Right cardiac atrium (tissue), 5 donors: ENCODE measurements at regions not wholly inside any gene's neighbourhood (a gene's known extent, or its start where the extent isn't known, plus 50 kb on each side); places are given as distances from the start of the nearest gene placed in this dataset.

Experiments
- ATAC-seq, 2 donors: fragments of 200-7000 bp; cut with Tn5 transposase; one replicate each; pipeline versions ENCODE4 v1.8.0 to v1.9.1; 2020; ENCODE audit warnings: moderate library complexity in 2 of 2, mild to moderate bottlenecking in 1 of 2
- DNase-seq, 3 donors: peaks; one replicate each; pipeline ENCODE4 v3.0.0-alpha.2; 2020
- H3K27ac ChIP-seq: one replicate; pipeline ENCODE4 v1.5.1; 2013; ENCODE audit warnings: mild to moderate bottlenecking, low read length, control low read depth, moderate library complexity
- H3K27me3 ChIP-seq: one replicate; pipeline ENCODE4 v1.6.1; 2013; ENCODE audit not compliant: control insufficient read depth, insufficient read depth
- H3K4me1 ChIP-seq: one replicate; pipeline ENCODE4 v1.6.1; 2013; ENCODE audit warnings: low read length; ENCODE audit not compliant: control insufficient read depth, insufficient read depth
- H3K4me3 ChIP-seq: one replicate; pipeline ENCODE4 v1.5.1; 2013; ENCODE audit warnings: low read length, control low read depth
- H3K9me3 ChIP-seq: one replicate; pipeline ENCODE4 v1.6.1; 2013; ENCODE audit warnings: low read length; ENCODE audit not compliant: control insufficient read depth
- WGBS: extraction: QIAGEN DNeasy Blood & Tissue Kit; methylation state at CpG from one replicate; pipeline ENCODE4 v1.1.7; 2013; 5-methylcytosine and 5-hydroxymethylcytosine counted together
- intact Hi-C, 4 donors: fragments of 100-400 bp; cut with DNase I; formaldehyde crosslinking; loops; one replicate each; pipeline versions ENCODE4 v1.11.0 to v1.14.0; 2022 to 2023
- donor health status: healthy with polysubstance abuse.
- donor health status: DM: no; HTN: yes; CAD: no.
- donor health status: DM: no; HTN: no; CAD: no.
- donor health status: DM: no; HTN: yes; CAD: no; lungs with severe emphysema.
- donor health status: DM: yes; HTN: yes; CAD: no.

DNA sequence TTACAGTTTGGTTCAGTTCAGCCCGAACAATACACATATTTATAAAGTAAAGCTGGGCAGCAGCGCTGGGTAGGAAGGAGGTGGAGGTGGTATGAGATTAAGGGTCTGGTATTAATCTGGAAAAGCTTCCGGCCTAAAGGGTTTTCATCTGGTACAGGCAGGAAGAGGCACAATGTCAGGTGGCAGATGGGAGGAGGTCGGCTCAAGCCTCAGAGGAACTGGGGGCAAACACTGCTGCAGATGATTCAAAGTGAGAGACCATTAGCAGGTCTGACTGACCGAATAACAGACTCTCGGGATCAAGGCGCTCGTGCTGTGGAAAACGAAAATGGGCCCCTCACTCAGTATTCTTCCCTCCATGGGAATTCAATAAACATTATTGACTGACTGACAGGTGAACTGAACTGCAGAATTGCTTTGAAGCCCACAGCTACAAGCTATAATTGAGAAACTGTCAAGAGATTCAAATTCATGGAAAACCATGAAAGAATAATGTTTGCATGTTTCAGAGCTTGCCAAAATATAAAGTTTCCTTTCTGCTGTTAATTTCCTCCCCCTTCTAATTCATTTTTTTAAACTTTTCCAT is 75.3 kb downstream of the TMEM167A start:
- Histone ChIP-seq H3K27me3 (no peaks in the 10 kb centered on the region), H3K9me3 (no peaks in the 10 kb centered on the region), H3K4me1 (no peaks in the 10 kb centered on the region), H3K27ac (no peak overlapping the region), H3K4me3 (no peak overlapping the region)
- 72% methylated on average over 9 of the region's 9 CpGs for WGBS
- no peak for ATAC-seq
- intact Hi-C loops = no loop called here
- DNase-seq = no peak

DNA sequence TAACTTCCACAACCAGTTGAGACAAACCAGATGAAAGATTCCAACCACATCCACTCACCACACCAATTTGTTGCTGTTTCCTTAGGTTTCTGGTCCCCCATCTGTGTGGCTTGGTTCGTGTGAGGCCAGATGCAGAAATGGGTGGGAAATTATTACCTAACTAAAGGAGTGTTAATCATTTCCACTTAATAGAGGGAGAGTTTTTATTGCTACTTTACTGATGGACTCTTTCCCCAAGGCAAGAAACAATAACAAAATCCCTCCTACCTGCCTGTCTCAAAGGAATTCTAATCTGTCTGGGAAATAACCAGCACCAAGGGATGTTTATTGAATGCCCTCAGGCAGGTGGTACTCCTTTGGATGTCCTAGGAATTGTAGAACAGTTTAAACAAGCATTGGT is 76.3 kb downstream of the TMEM167A start:
- no peak for DNase-seq
- Histone ChIP-seq H3K4me1 (no peaks in the 10 kb centered on the region), H3K27ac (no peak overlapping the region), H3K9me3 (no peaks in the 10 kb centered on the region), H3K4me3 (no peak overlapping the region), H3K27me3 (no peaks in the 10 kb centered on the region)
- intact Hi-C loops = no loop called here
- 82% methylated on average over 1 of the region's 1 CpG for WGBS
- no peak for ATAC-seq

DNA sequence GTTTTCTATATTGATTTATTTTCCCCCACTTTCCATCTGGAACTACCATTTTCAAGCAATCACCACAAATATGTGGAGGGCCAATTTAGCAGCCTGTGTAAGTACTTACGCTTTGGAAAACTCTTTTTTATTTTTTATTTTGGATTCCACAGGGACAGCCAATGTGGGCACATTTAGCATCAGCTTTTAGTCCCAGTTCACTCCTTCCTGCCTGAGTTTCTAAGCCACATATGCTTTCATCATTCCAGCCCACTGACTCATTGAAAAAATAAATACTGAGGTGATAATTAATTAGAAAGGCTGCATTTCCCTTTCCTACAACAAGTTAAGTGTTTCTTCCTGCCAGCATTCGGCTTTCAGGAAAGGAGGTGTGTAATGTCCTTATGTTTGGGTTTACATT is 76.8 kb downstream of the TMEM167A start:
- DNase-seq (no peak), ATAC-seq (no peak)
- 69% methylated on average over 2 of the region's 2 CpGs for WGBS
- Histone ChIP-seq H3K27me3 (no peaks in the 10 kb centered on the region), H3K4me1 (no peaks in the 10 kb centered on the region), H3K27ac (no peak overlapping the region), H3K9me3 (no peaks in the 10 kb centered on the region), H3K4me3 (no peak overlapping the region)
- intact Hi-C loops = no loop called here

DNA sequence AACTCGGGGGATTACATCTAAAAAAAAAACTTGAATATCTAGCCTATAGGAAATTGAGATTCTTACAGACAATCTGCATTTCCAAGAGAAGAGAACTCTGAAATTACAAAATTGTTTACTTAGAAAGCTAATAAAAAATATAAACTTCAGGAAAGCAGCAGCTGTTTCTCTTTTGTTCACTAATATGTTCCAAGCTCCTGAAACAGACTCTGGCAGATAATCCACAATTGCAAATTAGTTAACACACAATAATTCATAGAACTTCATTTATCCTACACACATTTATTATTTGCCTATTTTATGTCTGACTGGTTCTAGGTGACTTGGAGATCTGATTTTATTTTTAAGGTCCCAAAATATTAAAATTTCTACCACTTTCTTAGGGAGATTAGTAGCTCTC is 83.8 kb downstream of the TMEM167A start:
- Histone ChIP-seq H3K4me1 (no peaks in the 10 kb centered on the region), H3K4me3 (no peak overlapping the region), H3K27ac (no peak overlapping the region), H3K27me3 (no peaks in the 10 kb centered on the region), H3K9me3 (no peaks in the 10 kb centered on the region)
- intact Hi-C loops = no loop called here
- ATAC-seq (no peak), DNase-seq (no peak)
- WGBS = 73% methylated on average over 1 of the region's 1 CpG

DNA sequence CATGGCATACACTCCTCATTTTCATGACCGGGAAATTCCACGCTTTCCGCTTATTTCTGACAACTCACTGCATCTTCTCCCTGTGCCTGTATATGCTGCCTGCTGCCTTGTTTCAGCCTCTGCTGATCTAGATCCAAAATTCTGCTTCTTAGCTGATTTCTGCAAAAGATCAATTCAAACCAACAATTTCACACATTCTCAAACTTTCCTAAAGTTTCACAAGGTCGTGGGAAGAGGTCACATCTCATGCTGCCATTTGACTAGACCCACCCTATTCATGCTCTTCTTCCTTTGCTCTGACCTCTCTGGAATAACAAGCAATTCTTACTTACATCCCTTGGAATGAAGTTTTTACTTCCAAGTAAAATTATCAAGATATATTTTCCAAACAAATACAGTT is 84.5 kb downstream of the TMEM167A start:
- no peak for ATAC-seq
- Histone ChIP-seq H3K27ac (no peak overlapping the region), H3K9me3 (no peaks in the 10 kb centered on the region), H3K4me3 (no peak overlapping the region), H3K27me3 (no peaks in the 10 kb centered on the region), H3K4me1 (no peaks in the 10 kb centered on the region)
- WGBS = 78% methylated on average over 4 of the region's 4 CpGs
- no peak for DNase-seq
- intact Hi-C loops = no loop called here

DNA sequence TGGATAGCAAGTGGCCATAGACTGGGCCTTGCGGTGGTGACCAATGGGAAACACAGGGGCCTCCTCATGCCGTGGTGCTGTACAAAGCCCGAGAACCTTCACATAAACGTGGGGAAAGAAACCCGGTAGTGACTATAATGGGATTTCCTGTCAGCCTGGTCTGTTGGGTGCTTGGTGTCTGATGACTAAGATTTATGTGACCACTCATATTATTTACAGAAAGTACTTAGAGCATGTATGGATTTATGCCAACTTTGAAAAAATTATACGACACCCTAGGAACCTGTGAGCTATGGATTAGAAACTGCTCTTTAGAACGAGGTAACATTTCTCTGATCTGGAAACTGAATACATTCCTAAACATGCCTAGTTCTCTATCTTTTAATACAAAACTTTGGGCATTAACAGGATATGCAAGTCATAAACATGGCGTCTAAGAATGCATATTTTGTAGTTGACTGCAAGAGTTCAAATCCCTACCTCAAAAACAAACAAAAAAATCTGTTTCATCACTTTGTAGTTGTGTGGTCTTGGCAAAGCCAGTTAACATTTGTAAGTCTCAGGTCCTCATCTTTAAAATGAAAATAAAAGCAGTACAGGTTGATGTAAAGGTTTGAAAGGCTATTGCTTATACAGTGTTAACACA is 85.4 kb downstream of the TMEM167A start:
- Histone ChIP-seq H3K27me3 (no peaks in the 10 kb centered on the region), H3K4me3 (no peak overlapping the region), H3K9me3 (no peaks in the 10 kb centered on the region), H3K4me1 (no peaks in the 10 kb centered on the region), H3K27ac (no peak overlapping the region)
- DNase-seq = no peak
- no peak for ATAC-seq
- intact Hi-C loops = no loop called here
- 75% methylated on average over 8 of the region's 8 CpGs for WGBS

DNA sequence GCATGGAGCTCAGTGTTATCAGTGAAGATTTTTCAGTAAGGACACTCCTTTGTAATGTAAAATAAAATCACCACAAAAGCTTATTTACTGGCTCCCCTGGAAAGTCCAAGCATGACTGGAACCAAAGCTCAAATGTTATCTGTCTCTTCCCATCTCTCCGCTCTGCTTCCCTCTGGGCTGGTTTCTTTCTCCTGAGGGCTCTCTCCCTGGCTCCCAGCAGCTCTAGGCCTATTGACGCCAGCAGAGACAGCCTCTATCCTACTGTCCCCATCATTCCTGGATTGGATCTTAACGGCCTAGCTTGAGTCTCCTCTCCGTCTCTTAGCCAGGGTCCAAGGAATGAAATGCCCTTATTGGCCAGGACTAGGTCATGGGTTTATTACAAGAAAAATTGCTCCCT is 86.1 kb downstream of the TMEM167A start:
- Histone ChIP-seq H3K27me3 (no peaks in the 10 kb centered on the region), H3K4me3 (no peak overlapping the region), H3K4me1 (no peaks in the 10 kb centered on the region), H3K27ac (no peak overlapping the region), H3K9me3 (no peaks in the 10 kb centered on the region)
- ATAC-seq (no peak), DNase-seq (no peak)
- intact Hi-C loops = no loop called here
- WGBS = 71% methylated on average over 4 of the region's 4 CpGs

DNA sequence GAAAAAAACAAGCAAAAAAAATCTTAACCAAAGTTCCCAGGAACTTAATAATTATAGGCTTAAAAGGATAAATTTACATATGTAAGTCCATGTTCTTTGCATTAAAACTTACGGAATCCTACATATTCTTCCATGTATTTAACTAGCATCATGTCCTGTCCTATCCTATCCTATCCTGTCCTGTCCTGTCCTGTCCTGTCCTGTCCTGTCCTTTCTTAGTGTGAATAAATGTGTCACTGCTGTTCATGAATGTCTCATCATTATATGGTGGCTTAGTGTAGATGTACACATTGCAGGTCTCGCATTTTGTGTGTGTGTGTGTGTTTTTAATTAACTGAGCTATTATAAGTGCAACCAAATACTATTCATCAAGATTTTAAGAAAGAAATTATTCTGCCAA is 90.0 kb downstream of the TMEM167A start:
- H3K9me3 ChIP-seq = no peaks in the 10 kb centered on the region
- intact Hi-C loops = no loop called here
- no peaks in the 10 kb centered on the region for H3K27me3 ChIP-seq
- 93% methylated on average over 2 of the region's 2 CpGs for WGBS
- H3K27ac ChIP-seq = no peak overlapping the region
- ATAC-seq = no peak
- no peaks in the 10 kb centered on the region for H3K4me1 ChIP-seq
- H3K4me3 ChIP-seq = no peak overlapping the region
- DNase-seq = no peak

DNA sequence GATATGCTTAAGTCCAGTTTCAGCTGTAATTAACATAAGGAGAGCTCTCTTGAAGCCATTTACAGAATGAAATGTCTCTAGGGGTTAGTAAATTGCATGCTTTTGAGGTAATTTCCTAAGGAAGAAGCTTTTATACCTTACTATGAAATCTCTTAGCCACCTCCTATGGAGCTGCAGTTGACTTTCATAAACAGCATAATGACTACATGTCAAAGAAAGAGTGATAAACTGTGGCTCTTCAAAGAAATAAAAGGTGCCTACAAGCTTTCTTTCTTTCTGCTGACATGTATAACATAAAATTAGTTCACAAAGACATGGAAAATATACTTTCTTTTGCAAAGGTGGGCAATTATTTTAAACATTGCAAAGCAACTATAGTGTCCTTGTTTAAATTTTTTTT is 90.8 kb downstream of the TMEM167A start:
- no peaks in the 10 kb centered on the region for H3K27me3 ChIP-seq
- H3K4me1 ChIP-seq = no peaks in the 10 kb centered on the region
- H3K27ac ChIP-seq = no peak overlapping the region
- intact Hi-C loops = no loop called here
- H3K4me3 ChIP-seq = no peak overlapping the region
- H3K9me3 ChIP-seq = no peaks in the 10 kb centered on the region
- ATAC-seq (no peak), DNase-seq (no peak)

DNA sequence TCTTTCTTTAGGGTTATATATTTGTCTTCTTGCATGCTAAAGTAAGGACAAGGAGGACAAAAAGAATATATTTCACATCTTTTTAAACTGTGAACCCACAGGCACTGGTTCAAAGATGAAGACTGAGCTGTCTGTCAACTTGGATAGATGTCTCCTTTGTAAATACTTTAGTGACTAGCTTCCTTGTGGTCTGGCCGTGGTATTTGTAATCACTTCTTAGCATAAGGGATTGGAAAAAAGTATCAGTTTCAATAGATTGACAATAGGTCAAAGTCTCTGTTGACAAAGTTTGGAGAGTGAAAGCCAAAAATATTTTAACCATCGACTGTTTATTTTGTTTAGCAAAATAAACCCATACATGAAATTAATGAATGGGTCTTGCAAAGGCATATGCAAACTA is 91.4 kb downstream of the TMEM167A start:
- ATAC-seq = no peak
- no peak for DNase-seq
- intact Hi-C loops = no loop called here
- Histone ChIP-seq H3K4me3 (no peak overlapping the region), H3K9me3 (no peaks in the 10 kb centered on the region), H3K27me3 (no peaks in the 10 kb centered on the region), H3K4me1 (no peaks in the 10 kb centered on the region), H3K27ac (no peak overlapping the region)
- 73% methylated on average over 2 of the region's 2 CpGs for WGBS

DNA sequence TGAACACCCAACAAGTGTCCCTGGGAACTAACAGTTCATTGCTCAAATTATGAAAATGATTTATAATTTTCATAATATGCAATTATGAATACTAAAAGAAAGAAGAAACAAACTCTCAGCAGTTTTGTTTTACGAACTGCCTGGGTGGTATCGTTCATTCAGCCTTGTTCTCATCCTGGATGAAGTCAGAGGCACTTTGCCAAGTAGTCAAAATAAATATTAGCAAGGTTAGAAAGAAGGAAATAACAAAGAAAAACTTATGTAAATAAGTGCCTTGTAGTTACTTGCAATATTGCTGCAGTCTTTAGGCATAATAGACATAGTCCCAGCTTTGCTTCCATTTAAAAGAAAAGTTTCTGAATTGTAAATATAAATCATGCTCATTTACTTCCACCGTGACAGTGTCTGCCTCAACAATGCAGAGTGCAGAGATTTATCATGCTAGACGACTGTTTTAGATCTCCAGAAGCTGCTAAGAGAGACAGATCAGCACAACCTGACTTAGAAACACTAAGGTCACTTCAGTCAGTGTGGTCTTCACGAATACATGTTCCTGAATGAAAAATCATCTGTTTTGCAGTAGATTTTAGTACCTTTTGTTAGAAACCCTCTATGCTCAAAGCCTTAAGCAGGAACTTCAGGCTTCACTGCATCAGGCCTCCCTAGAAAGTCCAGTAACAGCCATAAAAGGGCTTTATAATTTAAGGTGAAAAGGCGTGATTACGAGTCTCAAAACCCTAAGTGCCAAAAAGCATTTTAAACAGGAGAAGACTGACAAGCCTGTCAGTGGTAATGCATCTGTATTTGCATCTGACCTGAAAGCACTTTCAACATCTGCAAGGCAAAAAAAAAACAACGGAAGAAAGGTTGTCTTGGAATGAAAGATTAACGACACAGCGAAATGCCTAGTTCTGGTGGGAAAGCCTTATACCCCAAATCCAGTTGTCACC is 92.1 kb downstream of the TMEM167A start:
- H3K4me3 ChIP-seq = no peak overlapping the region
- H3K4me1 ChIP-seq = no peaks in the 10 kb centered on the region
- no peaks in the 10 kb centered on the region for H3K9me3 ChIP-seq
- H3K27me3 ChIP-seq = no peaks in the 10 kb centered on the region
- intact Hi-C loops = no loop called here
- DNase-seq = no peak
- WGBS = 58% methylated on average over 10 of the region's 10 CpGs
- ATAC-seq = no peak
- H3K27ac ChIP-seq = no peak overlapping the region
